PFSK-1 (cell line): ENCODE measurements at regions not wholly inside any gene's neighbourhood (a gene's known extent, or its start where the extent isn't known, plus 50 kb on each side); places are given as distances from the start of the nearest gene placed in this dataset.

Experiments used
- FOXP2 ChIP-seq: optimal IDR thresholded peaks from 2 replicates; pipeline ENCODE3; 2011; ENCODE audit warnings: borderline replicate concordance, control low read depth, inconsistent platforms; ENCODE audit not compliant: insufficient read depth; ENCODE audit errors: extremely low read length, extremely low read depth
- POLR2AphosphoS5 ChIP-seq: IDR thresholded peaks from 2 replicates; pipeline ENCODE4 v1.6.1; 2012; ENCODE audit warnings: low read depth, mild to moderate bottlenecking, control low read depth, low read length, moderate library complexity
- REST ChIP-seq, 2 experiments: IDR thresholded peaks; 2 replicates each; pipeline versions ENCODE4 v1.6.1 to v1.8.0; 2011 to 2012; ENCODE audit warnings: low read depth in 2 of 2, low read length in 2 of 2, control low read depth in 1 of 2, inconsistent platforms in 1 of 2, mild to moderate bottlenecking in 1 of 2, moderate library complexity in 1 of 2; ENCODE audit not compliant: insufficient read depth in 1 of 2
- SIN3A ChIP-seq: IDR thresholded peaks from 2 replicates; pipeline ENCODE4 v1.6.1; 2012; ENCODE audit warnings: mild to moderate bottlenecking, low read length, moderate library complexity, borderline replicate concordance; ENCODE audit not compliant: insufficient read depth
- TAF1 ChIP-seq: IDR thresholded peaks from 2 replicates; pipeline ENCODE4 v1.6.1; 2012; ENCODE audit warnings: low read length, control low read depth, borderline replicate concordance; ENCODE audit not compliant: insufficient read depth

GRCh38 chr5:103445426-103446035 lies 117.1 kb downstream of the NUDT12 start:
- TF ChIP-seq TAF1 (no peak), POLR2AphosphoS5 (no peak), REST (IDR thresholded peaks at IDR 0.05; ENCODE audit: insufficient read depth in 1 of 2, low read depth in 2 of 2, low read length in 2 of 2) (no peak), SIN3A (no peak), FOXP2 (no peak)
